Parathyroid adenoma (tissue), 2 donors: ENCODE measurements at regions not wholly inside any gene's neighbourhood (a gene's known extent, or its start where the extent isn't known, plus 50 kb on each side); places are given as distances from the start of the nearest gene placed in this dataset.

Experiments
- H2AFZ ChIP-seq: fragments of 300-600 bp; sonication (generic); one replicate; pipeline ENCODE4 v1.7.0; 2017; ENCODE audit warnings: antibody characterized with exemption, mild to moderate bottlenecking
- H3K27ac ChIP-seq: fragments of 300-600 bp; sonication (generic); one replicate; pipeline ENCODE4 v1.7.0; 2017
- H3K27me3 ChIP-seq: fragments of 300-600 bp; sonication (generic); one replicate; pipeline ENCODE4 v1.7.0; 2017; ENCODE audit warnings: low read length; ENCODE audit not compliant: control insufficient read depth, insufficient read depth
- H3K36me3 ChIP-seq: fragments of 300-600 bp; sonication (generic); one replicate; pipeline ENCODE4 v1.7.0; 2017; ENCODE audit warnings: low read length; ENCODE audit not compliant: control insufficient read depth, insufficient read depth
- H3K4me1 ChIP-seq: fragments of 300-600 bp; sonication (generic); one replicate; pipeline ENCODE4 v1.7.0; 2017; ENCODE audit warnings: control low read depth
- H3K4me2 ChIP-seq: fragments of 300-600 bp; sonication (generic); one replicate; pipeline ENCODE4 v1.7.0; 2017; ENCODE audit warnings: low read length
- H3K4me3 ChIP-seq: fragments of 300-600 bp; sonication (generic); one replicate; pipeline ENCODE4 v1.7.0; 2017; ENCODE audit warnings: low read depth, low read length
- H3K79me2 ChIP-seq: fragments of 300-600 bp; sonication (generic); one replicate; pipeline ENCODE4 v1.7.0; 2017; ENCODE audit warnings: control low read depth
- H3K9ac ChIP-seq: fragments of 300-600 bp; sonication (generic); one replicate; pipeline ENCODE4 v1.7.0; 2017; ENCODE audit warnings: mild to moderate bottlenecking
- H3K9me3 ChIP-seq: fragments of 300-600 bp; sonication (generic); one replicate; pipeline ENCODE4 v1.7.0; 2017; ENCODE audit warnings: low read length; ENCODE audit not compliant: control insufficient read depth
- CTCF ChIP-seq: fragments of 300-600 bp; sonication (generic); IDR thresholded peaks from one replicate; pipeline ENCODE4 v1.7.0; 2017; ENCODE audit warnings: antibody characterized with exemption, mild to moderate bottlenecking
- donor health status: primary hyperparathyroidism.

- Histone ChIP-seq H3K27me3 (no peaks in the 10 kb centered on the region), H3K9me3 (no peaks in the 10 kb centered on the region), H3K36me3 (no peaks in the 10 kb centered on the region), H3K27ac (no peak overlapping the region), H3K4me3 (no peak overlapping the region), H3K4me2 (no peak overlapping the region), H3K9ac (no peak overlapping the region), H2AFZ (no peak overlapping the region), H3K4me1 (no peaks in the 10 kb centered on the region), H3K79me2 (no peaks in the 10 kb centered on the region)
- TF ChIP-seq CTCF: no peak
Observed at GRCh38 chr4:187158003-187158402, 434.3 kb upstream of the FAT1 start.

- Histone ChIP-seq H3K4me3 (no peak overlapping the region), H3K9me3 (no peaks in the 10 kb centered on the region), H3K4me1 (no peaks in the 10 kb centered on the region), H3K9ac (no peak overlapping the region), H3K4me2 (no peak overlapping the region), H3K27me3 (no peaks in the 10 kb centered on the region), H3K36me3 (no peaks in the 10 kb centered on the region), H3K79me2 (no peaks in the 10 kb centered on the region), H2AFZ (no peak overlapping the region), H3K27ac (no peak overlapping the region)
- TF ChIP-seq CTCF: no peak
Observed at GRCh38 chr4:187160486-187160885, 436.8 kb upstream of the FAT1 start.

- Histone ChIP-seq H3K4me2 (no peak overlapping the region), H3K27me3 (no peaks in the 10 kb centered on the region), H3K9me3 (no peaks in the 10 kb centered on the region), H3K4me3 (no peak overlapping the region), H3K79me2 (no peaks in the 10 kb centered on the region), H3K27ac (no peak overlapping the region), H3K4me1 (no peaks in the 10 kb centered on the region), H3K9ac (no peak overlapping the region), H3K36me3 (no peaks in the 10 kb centered on the region), H2AFZ (no peak overlapping the region)
- TF ChIP-seq CTCF: no peak
Observed at GRCh38 chr4:187166886-187167512, 443.3 kb upstream of the FAT1 start.

- no peak overlapping the region for H2AFZ ChIP-seq
- no peaks in the 10 kb centered on the region for H3K9me3 ChIP-seq
- no peak for TF ChIP-seq CTCF
- no peak overlapping the region for H3K27ac ChIP-seq
- no peaks in the 10 kb centered on the region for H3K27me3 ChIP-seq
- H3K36me3 ChIP-seq: no peaks in the 10 kb centered on the region
- no peak overlapping the region for H3K9ac ChIP-seq
- no peak overlapping the region for H3K4me3 ChIP-seq
- H3K4me2 ChIP-seq: no peak overlapping the region
- no peaks in the 10 kb centered on the region for H3K79me2 ChIP-seq
- no peaks in the 10 kb centered on the region for H3K4me1 ChIP-seq
Observed at GRCh38 chr4:187171706-187172339, 448.2 kb upstream of the FAT1 start.

- Histone ChIP-seq H2AFZ (no peak overlapping the region), H3K4me2 (no peak overlapping the region), H3K27me3 (no peaks in the 10 kb centered on the region), H3K36me3 (no peaks in the 10 kb centered on the region), H3K4me1 (no peaks in the 10 kb centered on the region), H3K4me3 (no peak overlapping the region), H3K27ac (no peak overlapping the region), H3K79me2 (no peaks in the 10 kb centered on the region), H3K9ac (no peak overlapping the region), H3K9me3 (no peaks in the 10 kb centered on the region)
- TF ChIP-seq CTCF: no peak
Observed at GRCh38 chr4:187172340-187172761, 448.7 kb upstream of the FAT1 start.
